ENCODE measurements at regions not wholly inside any gene's neighbourhood (a gene's known extent, or its start where the extent isn't known, plus 50 kb on each side); places are given as distances from the start of the nearest gene placed in this dataset.

GRCh38 chr1:36571106-36571505 lies 88.4 kb upstream of the CSF3R start:
- Mint-ChIP-seq H3K27ac (no peak overlapping the region), H3K27me3 (ENCODE audit: low read depth) (peaks cover 50% of the 10 kb centered on the region), H3K4me3 (no peak overlapping the region), H3K9me3 (no peaks in the 10 kb centered on the region), H3K4me1 (no peaks in the 10 kb centered on the region), H3K36me3 (no peaks in the 10 kb centered on the region)
- no peak for DNase-seq (ENCODE audit: low spot score in 2 of 2, unreplicated experiment in 2 of 2)
- no peak for TF ChIP-seq CTCF (IDR thresholded peaks at IDR 0.05; ENCODE audit: unreplicated experiment)

GRCh38 chr1:36570478-36571060 lies 87.9 kb upstream of the CSF3R start:
- H3K27me3 Mint-ChIP-seq (ENCODE audit: low read depth) = peaks cover 52% of the 10 kb centered on the region

GRCh38 chr1:36570006-36570405 lies 87.3 kb upstream of the CSF3R start:
- no peak for DNase-seq (ENCODE audit: low spot score in 2 of 2, unreplicated experiment in 2 of 2)
- peaks cover 50% of the 10 kb centered on the region for H3K27me3 Mint-ChIP-seq (ENCODE audit: low read depth)
- no peak overlapping the region for H3K27ac Mint-ChIP-seq
- TF ChIP-seq CTCF (IDR thresholded peaks at IDR 0.05; ENCODE audit: unreplicated experiment) = no peak
- no peaks in the 10 kb centered on the region for H3K36me3 Mint-ChIP-seq
- no peak overlapping the region for H3K4me3 Mint-ChIP-seq
- no peaks in the 10 kb centered on the region for H3K4me1 Mint-ChIP-seq
- H3K9me3 Mint-ChIP-seq = no peaks in the 10 kb centered on the region

More at GRCh38 chr1:36570478-36571060, 87.9 kb upstream of the CSF3R start:
- no peak overlapping the region for H3K27ac Mint-ChIP-seq
- no peak overlapping the region for H3K4me3 Mint-ChIP-seq
- no peaks in the 10 kb centered on the region for H3K9me3 Mint-ChIP-seq
- H3K4me1 Mint-ChIP-seq = no peaks in the 10 kb centered on the region
- H3K36me3 Mint-ChIP-seq = no peaks in the 10 kb centered on the region
- no peak for DNase-seq (ENCODE audit: low spot score in 2 of 2, unreplicated experiment in 2 of 2)
- TF ChIP-seq CTCF (IDR thresholded peaks at IDR 0.05; ENCODE audit: unreplicated experiment) = no peak

- Mint-ChIP-seq H3K27me3 (ENCODE audit: low read depth) (peaks cover 41% of the 10 kb centered on the region), H3K36me3 (no peaks in the 10 kb centered on the region), H3K9me3 (no peaks in the 10 kb centered on the region)
Observed at GRCh38 chr1:36567601-36568341, 85.1 kb upstream of the CSF3R start.

More at GRCh38 chr1:36567601-36568341, 85.1 kb upstream of the CSF3R start:
- no peak for TF ChIP-seq CTCF (IDR thresholded peaks at IDR 0.05; ENCODE audit: unreplicated experiment)
- no peak for DNase-seq (ENCODE audit: low spot score in 2 of 2, unreplicated experiment in 2 of 2)
- Mint-ChIP-seq H3K4me3 (no peak overlapping the region), H3K4me1 (no peaks in the 10 kb centered on the region), H3K27ac (no peak overlapping the region)
